ENCODE measurements at regions not wholly inside any gene's neighbourhood (a gene's known extent, or its start where the extent isn't known, plus 50 kb on each side); places are given as distances from the start of the nearest gene placed in this dataset.

- peaks cover 11% of the 10 kb centered on the region for H3K27me3 ChIP-seq (ENCODE audit: control insufficient read depth, extremely low read depth, insufficient read depth, low read length)
- H3K4me2 ChIP-seq (ENCODE audit: control insufficient read depth, extremely low read depth, insufficient read depth, low read depth, low read length) = no peak overlapping the region
- no peaks in the 10 kb centered on the region for H4K20me1 ChIP-seq (ENCODE audit: control insufficient read depth, extremely low read depth, insufficient read depth, low read length)
- H3K36me3 ChIP-seq (ENCODE audit: control insufficient read depth in 2 of 2, extremely low read depth in 1 of 2, insufficient read depth in 2 of 2, low read length in 2 of 2) = no peaks in the 10 kb centered on the region
- no peaks in the 10 kb centered on the region for H3K9me1 ChIP-seq (ENCODE audit: control insufficient read depth, extremely low read depth, insufficient read depth, low read length)
- H3K4me3 ChIP-seq (ENCODE audit: control insufficient read depth in 2 of 3, extremely low read depth in 1 of 3, insufficient read depth in 2 of 3, low read depth in 1 of 3, low read length in 3 of 3) = no peak overlapping the region
- DNase-seq (ENCODE audit: low read depth, low spot score) (no peak), FAIRE-seq (no peak)
- no peaks in the 10 kb centered on the region for H3K4me1 ChIP-seq (ENCODE audit: control insufficient read depth, extremely low read depth, insufficient read depth, low read length)
- dilution Hi-C loops (cut with MboI; ENCODE audit: extremely low pct_ligation_motif_present, low sequenced_read_pairs) = no loop called here
- no peak overlapping the region for H3K9ac ChIP-seq (ENCODE audit: control insufficient read depth, extremely low read depth, insufficient read depth, low read length)
- TF ChIP-seq EZH2 (IDR thresholded peaks at IDR 0.05; ENCODE audit: low read length) = no peak
- no peak overlapping the region for H2AFZ ChIP-seq (ENCODE audit: control insufficient read depth, low read length)
- no peaks in the 10 kb centered on the region for H3K79me2 ChIP-seq (ENCODE audit: control insufficient read depth, insufficient read depth, low read length)
- no peaks in the 10 kb centered on the region for H3K9me3 ChIP-seq (ENCODE audit: control insufficient read depth, low read depth, low read length)
- no peak overlapping the region for H3K27ac ChIP-seq (ENCODE audit: control insufficient read depth, insufficient read depth, low read length)
These were observed 710.6 kb downstream of the MATN1 start for GRCh38 chr1:30012455-30013440.

- no peaks in the 10 kb centered on the region for H3K36me3 ChIP-seq (ENCODE audit: control insufficient read depth in 2 of 2, extremely low read depth in 1 of 2, insufficient read depth in 2 of 2, low read length in 2 of 2)
- H3K27ac ChIP-seq (ENCODE audit: control insufficient read depth, insufficient read depth, low read length) = no peak overlapping the region
- H3K4me1 ChIP-seq (ENCODE audit: control insufficient read depth, extremely low read depth, insufficient read depth, low read length) = no peaks in the 10 kb centered on the region
- H3K9ac ChIP-seq (ENCODE audit: control insufficient read depth, extremely low read depth, insufficient read depth, low read length) = no peak overlapping the region
- no peak overlapping the region for H2AFZ ChIP-seq (ENCODE audit: control insufficient read depth, low read length)
- H3K9me1 ChIP-seq (ENCODE audit: control insufficient read depth, extremely low read depth, insufficient read depth, low read length) = no peaks in the 10 kb centered on the region
- no peaks in the 10 kb centered on the region for H4K20me1 ChIP-seq (ENCODE audit: control insufficient read depth, extremely low read depth, insufficient read depth, low read length)
- H3K27me3 ChIP-seq (ENCODE audit: control insufficient read depth, extremely low read depth, insufficient read depth, low read length) = peaks cover 11% of the 10 kb centered on the region
- no peaks in the 10 kb centered on the region for H3K79me2 ChIP-seq (ENCODE audit: control insufficient read depth, insufficient read depth, low read length)
- no peak overlapping the region for H3K4me3 ChIP-seq (ENCODE audit: control insufficient read depth in 2 of 3, extremely low read depth in 1 of 3, insufficient read depth in 2 of 3, low read depth in 1 of 3, low read length in 3 of 3)
- no peaks in the 10 kb centered on the region for H3K9me3 ChIP-seq (ENCODE audit: control insufficient read depth, low read depth, low read length)
- dilution Hi-C loops (cut with MboI; ENCODE audit: extremely low pct_ligation_motif_present, low sequenced_read_pairs) = no loop called here
- DNase-seq (ENCODE audit: low read depth, low spot score) = no peak
- no peak for FAIRE-seq
- no peak overlapping the region for H3K4me2 ChIP-seq (ENCODE audit: control insufficient read depth, extremely low read depth, insufficient read depth, low read depth, low read length)
- no peak for TF ChIP-seq EZH2 (IDR thresholded peaks at IDR 0.05; ENCODE audit: low read length)
- TF ChIP-seq CTCF (optimal IDR thresholded peaks at IDR 0.05 in 1 of 3, IDR thresholded peaks at IDR 0.05 in 1 of 3, conservative IDR thresholded peaks at IDR 0.05 in 1 of 3; ENCODE audit: extremely low read depth in 1 of 3, insufficient read depth in 2 of 3, low read length in 3 of 3) = no peak
These were observed 711.4 kb downstream of the MATN1 start for GRCh38 chr1:30011970-30012369.

Measured in keratinocyte (primary cell).